GM18519 (cell line): ENCODE measurements at regions not wholly inside any gene's neighbourhood (a gene's known extent, or its start where the extent isn't known, plus 50 kb on each side); places are given as distances from the start of the nearest gene placed in this dataset.

Source experiments
- ATAC-seq: cut with Tn5 transposase; IDR thresholded peaks from one replicate; pipeline ENCODE4 v1.9.1; 2021; ENCODE audit warnings: mild to moderate bottlenecking, moderate library complexity; ENCODE audit not compliant: unreplicated experiment, low FRiP score

- ATAC-seq, result no peak
Measured at GRCh38 chrX:10021461-10022272, 54.5 kb downstream of the CLDN34 start.

GRCh38 chrX:10022273-10022541 lies 55.0 kb downstream of the CLDN34 start:
- no peak for ATAC-seq

- ATAC-seq, result no peak
Measured at GRCh38 chrX:10022580-10023245, 55.6 kb downstream of the CLDN34 start.

- no peak for ATAC-seq
Measured at GRCh38 chrX:10023821-10024220, 56.7 kb downstream of the CLDN34 start.

GRCh38 chrX:10025742-10026493 lies 58.8 kb downstream of the CLDN34 start:
- ATAC-seq, result no peak

GRCh38 chrX:10028283-10029104 lies 61.3 kb downstream of the CLDN34 start:
- no peak for ATAC-seq

GRCh38 chrX:10030570-10030969 lies 63.4 kb downstream of the CLDN34 start:
- ATAC-seq, result no peak

GRCh38 chrX:10031746-10032145 lies 64.6 kb downstream of the CLDN34 start:
- ATAC-seq, result no peak

- ATAC-seq, result no peak
Measured at GRCh38 chrX:10032147-10032546, 65.0 kb downstream of the CLDN34 start.

GRCh38 chrX:10033375-10034007 lies 66.3 kb downstream of the CLDN34 start:
- no peak for ATAC-seq

GRCh38 chrX:10034740-10035260 lies 67.6 kb downstream of the CLDN34 start:
- no peak for ATAC-seq

GRCh38 chrX:10038585-10038984 lies 71.4 kb downstream of the CLDN34 start:
- no peak for ATAC-seq

GRCh38 chrX:10039821-10040793 lies 72.9 kb downstream of the CLDN34 start:
- ATAC-seq, result no peak

- ATAC-seq, result no peak
Measured at GRCh38 chrX:10040961-10041360, 73.8 kb downstream of the CLDN34 start.

- ATAC-seq, result no peak
Measured at GRCh38 chrX:10041383-10041782, 74.2 kb downstream of the CLDN34 start.

- ATAC-seq, result no peak
Measured at GRCh38 chrX:10042055-10042454, 74.9 kb downstream of the CLDN34 start.

- ATAC-seq, result no peak
Measured at GRCh38 chrX:10043386-10043785, 76.2 kb downstream of the CLDN34 start.

- no peak for ATAC-seq
Measured at GRCh38 chrX:10044021-10044420, 76.9 kb downstream of the CLDN34 start.
